Tibial nerve (tissue), 4 donors: ENCODE measurements at regions not wholly inside any gene's neighbourhood (a gene's known extent, or its start where the extent isn't known, plus 50 kb on each side); places are given as distances from the start of the nearest gene placed in this dataset.

ENCODE experiments used
- DNase-seq, 2 donors: peaks; one replicate each; pipeline ENCODE4 v3.0.0-alpha.2; 2019; ENCODE audit warnings: low spot score in 2 of 2
- H3K27ac ChIP-seq, 4 donors: fragments of 200-600 bp; sonication (generic) in 3 of 4; one replicate each; pipeline ENCODE4 v1.5.1; 2017 to 2019; ENCODE audit warnings: mild to moderate bottlenecking in 1 of 4
- H3K27me3 ChIP-seq, 2 donors: fragments of 200-600 bp; sonication (generic) in 1 of 2; one replicate each; pipeline versions ENCODE4 v1.5.1 to v1.6.0; 2017 to 2019
- H3K36me3 ChIP-seq, 3 donors: fragments of 200-600 bp; sonication (generic); one replicate each; pipeline ENCODE4 v1.5.1; 2018 to 2019
- H3K4me1 ChIP-seq, 4 donors: fragments of 200-600 bp; sonication (generic) in 3 of 4; one replicate each; pipeline ENCODE4 v1.5.1; 2017 to 2019
- H3K4me3 ChIP-seq, 4 donors: fragments of 200-600 bp; sonication (generic) in 3 of 4; one replicate each; pipeline ENCODE4 v1.5.1; 2017 to 2019; ENCODE audit warnings: mild to moderate bottlenecking in 1 of 4, moderate library complexity in 1 of 4
- H3K9me3 ChIP-seq, 4 donors: fragments of 200-600 bp; sonication (generic) in 3 of 4; one replicate each; pipeline ENCODE4 v1.5.1; 2017 to 2019
- EP300 ChIP-seq, 2 donors: sonication (generic); formaldehyde crosslinking; IDR thresholded peaks; one replicate each; pipeline ENCODE4 v1.6.1; 2017; ENCODE audit warnings: antibody characterized with exemption in 2 of 2, mild to moderate bottlenecking in 1 of 2
- POLR2A ChIP-seq, 2 donors: fragments of 450-650 bp; IDR thresholded peaks; one replicate each; pipeline ENCODE4 v1.6.1; 2017; ENCODE audit warnings: antibody characterized with exemption in 2 of 2, mild to moderate bottlenecking in 2 of 2, moderate library complexity in 2 of 2
- WGBS, 2 donors: methylation state at CpG; one replicate each; pipeline ENCODE4 v1.1.5; 2018; 5-methylcytosine and 5-hydroxymethylcytosine counted together
- TF ChIP-seq, protein P1 (sequence below), 5 experiments: fragments of 200-600 bp in 3 of 5; fragments of 450-650 bp in 2 of 5; sonication (generic) in 3 of 5; IDR thresholded peaks; one replicate each; pipeline ENCODE4 v1.5.1; 2016 to 2019; ENCODE audit warnings: antibody characterized with exemption in 5 of 5, mild to moderate bottlenecking in 3 of 5, moderate library complexity in 2 of 5

DNA sequence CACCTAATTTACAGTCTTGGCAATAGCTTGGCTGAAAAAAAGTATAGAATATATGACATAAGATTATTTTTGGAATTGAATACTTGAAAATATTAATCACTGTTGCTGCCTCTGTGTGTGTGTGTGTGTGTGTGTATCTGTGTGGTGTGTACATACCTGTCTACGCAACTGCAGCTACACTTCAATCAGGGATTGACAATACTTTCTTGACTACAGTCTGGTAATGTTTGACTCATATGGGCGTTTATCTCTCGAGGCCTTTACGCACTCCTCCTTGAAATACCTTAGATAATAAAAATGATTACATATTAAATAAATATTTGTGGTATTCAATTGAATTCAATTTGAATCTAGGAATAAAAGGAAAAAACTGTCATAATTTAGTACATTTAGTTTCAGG lies 565.2 kb downstream of the PCDH18 start:
- no peaks in the 10 kb centered on the region for H3K27me3 ChIP-seq
- no peak for DNase-seq
- TF ChIP-seq POLR2A (IDR thresholded peaks at IDR 0.05): no peak
- no peak for TF ChIP-seq EP300 (IDR thresholded peaks at IDR 0.05)
- TF ChIP-seq, protein P1, sequence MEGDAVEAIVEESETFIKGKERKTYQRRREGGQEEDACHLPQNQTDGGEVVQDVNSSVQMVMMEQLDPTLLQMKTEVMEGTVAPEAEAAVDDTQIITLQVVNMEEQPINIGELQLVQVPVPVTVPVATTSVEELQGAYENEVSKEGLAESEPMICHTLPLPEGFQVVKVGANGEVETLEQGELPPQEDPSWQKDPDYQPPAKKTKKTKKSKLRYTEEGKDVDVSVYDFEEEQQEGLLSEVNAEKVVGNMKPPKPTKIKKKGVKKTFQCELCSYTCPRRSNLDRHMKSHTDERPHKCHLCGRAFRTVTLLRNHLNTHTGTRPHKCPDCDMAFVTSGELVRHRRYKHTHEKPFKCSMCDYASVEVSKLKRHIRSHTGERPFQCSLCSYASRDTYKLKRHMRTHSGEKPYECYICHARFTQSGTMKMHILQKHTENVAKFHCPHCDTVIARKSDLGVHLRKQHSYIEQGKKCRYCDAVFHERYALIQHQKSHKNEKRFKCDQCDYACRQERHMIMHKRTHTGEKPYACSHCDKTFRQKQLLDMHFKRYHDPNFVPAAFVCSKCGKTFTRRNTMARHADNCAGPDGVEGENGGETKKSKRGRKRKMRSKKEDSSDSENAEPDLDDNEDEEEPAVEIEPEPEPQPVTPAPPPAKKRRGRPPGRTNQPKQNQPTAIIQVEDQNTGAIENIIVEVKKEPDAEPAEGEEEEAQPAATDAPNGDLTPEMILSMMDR (IDR thresholded peaks at IDR 0.05): no peak
- H3K9me3 ChIP-seq: no peaks in the 10 kb centered on the region
- no peaks in the 10 kb centered on the region for H3K4me1 ChIP-seq
- no peak overlapping the region for H3K27ac ChIP-seq
- H3K4me3 ChIP-seq: no peak overlapping the region
- no peaks in the 10 kb centered on the region for H3K36me3 ChIP-seq
- WGBS, 2 donors: 92 to 96% methylated on average over 4 of the region's 4 CpGs

DNA sequence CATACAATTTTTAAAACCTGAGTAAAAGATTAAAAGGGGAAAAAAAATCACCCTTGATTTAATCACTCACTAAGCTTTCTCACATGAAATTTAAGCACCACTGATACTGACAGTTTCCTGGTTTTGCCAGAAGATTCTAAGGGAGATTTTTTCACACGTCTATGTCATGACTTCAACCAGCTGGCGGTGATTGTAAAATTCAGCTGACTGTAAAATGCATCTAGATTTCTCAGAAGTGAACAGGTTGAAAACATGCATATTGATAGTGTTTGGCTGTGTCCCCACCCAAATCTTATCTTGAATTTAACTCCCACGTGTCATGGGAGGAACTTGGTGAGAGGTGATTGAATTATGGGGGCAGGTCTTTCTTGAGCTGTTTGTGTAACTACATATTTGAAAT lies 566.8 kb downstream of the PCDH18 start:
- Histone ChIP-seq H3K36me3 (no peaks in the 10 kb centered on the region), H3K9me3 (no peaks in the 10 kb centered on the region), H3K27ac (no peak overlapping the region), H3K4me3 (no peak overlapping the region), H3K4me1 (no peaks in the 10 kb centered on the region), H3K27me3 (no peaks in the 10 kb centered on the region)
- WGBS, 2 donors: 74 to 88% methylated on average over 3 of the region's 3 CpGs
- TF ChIP-seq, protein P1 (IDR thresholded peaks at IDR 0.05): no peak
- TF ChIP-seq EP300 (IDR thresholded peaks at IDR 0.05) (no peak), POLR2A (IDR thresholded peaks at IDR 0.05) (no peak)
- no peak for DNase-seq

DNA sequence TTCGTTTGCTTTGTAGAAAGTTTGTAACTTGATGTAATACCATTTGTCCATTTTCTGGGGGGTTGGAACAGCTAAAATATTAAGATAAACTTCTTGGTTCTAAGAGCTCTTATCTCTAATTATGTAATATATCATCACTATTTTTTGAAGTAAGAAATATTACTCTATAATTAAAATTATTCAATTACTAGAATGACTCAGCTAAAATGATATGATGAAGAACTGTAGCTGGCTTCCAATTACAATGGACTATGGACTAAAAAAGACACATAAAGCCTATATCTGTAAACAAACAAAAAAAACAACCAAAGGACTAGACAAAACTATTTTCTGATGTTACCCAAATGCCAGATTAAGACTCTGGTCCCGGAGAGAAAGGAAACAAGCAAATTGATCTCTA lies 569.4 kb downstream of the PCDH18 start:
- H3K36me3 ChIP-seq: no peaks in the 10 kb centered on the region
- no peaks in the 10 kb centered on the region for H3K4me1 ChIP-seq
- no peak overlapping the region for H3K27ac ChIP-seq
- TF ChIP-seq POLR2A (IDR thresholded peaks at IDR 0.05) (no peak), EP300 (IDR thresholded peaks at IDR 0.05) (no peak)
- TF ChIP-seq, protein P1 (IDR thresholded peaks at IDR 0.05): no peak
- no peaks in the 10 kb centered on the region for H3K9me3 ChIP-seq
- no peak overlapping the region for H3K4me3 ChIP-seq
- WGBS, 2 donors: 79 to 80% methylated on average over 2 of the region's 2 CpGs
- no peaks in the 10 kb centered on the region for H3K27me3 ChIP-seq
- DNase-seq: no peak

DNA sequence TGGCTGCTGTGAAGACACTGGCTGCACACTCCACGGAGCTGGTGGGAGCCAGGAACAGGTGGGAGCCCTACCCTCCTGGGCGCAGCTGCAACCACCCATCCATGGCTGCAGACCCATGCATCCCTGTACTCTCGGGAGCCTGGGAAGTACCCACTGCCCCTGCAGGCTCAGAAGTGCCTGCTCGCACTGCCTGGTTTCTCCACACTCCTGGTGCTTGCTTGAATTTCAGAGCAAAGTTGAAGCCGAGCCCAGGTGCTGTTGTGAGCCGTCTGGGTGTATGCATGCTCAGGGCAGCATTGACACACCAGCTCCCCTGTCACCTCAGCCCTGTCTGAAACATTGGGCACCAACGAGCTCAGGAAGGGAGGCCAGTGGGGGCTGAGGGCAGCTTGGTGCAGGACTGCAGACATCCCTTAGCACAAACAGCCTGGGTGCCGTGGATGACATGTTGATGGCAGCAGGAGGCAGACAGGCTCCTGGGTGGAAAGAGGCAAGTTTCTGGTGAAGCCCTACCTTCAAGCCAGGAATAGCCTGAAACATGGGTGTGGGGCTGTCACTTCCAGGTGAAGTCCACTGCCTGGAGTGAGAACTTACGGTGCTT lies 585.9 kb downstream of the PCDH18 start:
- no peak for TF ChIP-seq POLR2A (IDR thresholded peaks at IDR 0.05)
- TF ChIP-seq EP300 (IDR thresholded peaks at IDR 0.05): no peak
- TF ChIP-seq, protein P1 (IDR thresholded peaks at IDR 0.05): no peak
- 86 to 95% methylated on average over 8 to 9 of the region's 9 CpGs for WGBS, 2 donors
- Histone ChIP-seq H3K36me3 (no peaks in the 10 kb centered on the region), H3K4me3 (no peak overlapping the region), H3K9me3 (no peaks in the 10 kb centered on the region), H3K4me1 (no peaks in the 10 kb centered on the region), H3K27ac (no peak overlapping the region), H3K27me3 (no peaks in the 10 kb centered on the region)
- no peak for DNase-seq

DNA sequence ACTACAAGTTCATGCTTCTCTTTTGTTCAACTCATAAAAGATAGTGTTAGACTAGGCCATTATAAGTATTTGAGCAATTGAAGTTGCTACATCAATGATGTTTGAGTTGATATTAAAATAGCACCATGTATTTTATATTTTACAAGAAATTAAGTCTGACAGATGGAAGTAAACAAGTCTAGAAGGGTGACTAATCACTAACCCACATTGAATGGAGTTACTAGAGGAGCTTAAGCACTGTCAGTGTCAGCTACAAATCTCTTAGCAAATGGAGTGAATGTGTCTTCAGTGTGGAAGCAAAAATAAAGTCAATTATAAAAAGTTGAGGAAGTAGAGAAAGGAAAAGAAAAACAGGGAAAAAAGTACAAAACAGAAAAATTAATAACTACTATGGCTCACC lies 592.5 kb downstream of the PCDH18 start:
- H3K4me1 ChIP-seq: no peaks in the 10 kb centered on the region
- H3K36me3 ChIP-seq: no peaks in the 10 kb centered on the region
- TF ChIP-seq POLR2A (IDR thresholded peaks at IDR 0.05): no peak
- TF ChIP-seq EP300 (IDR thresholded peaks at IDR 0.05): no peak
- TF ChIP-seq, protein P1 (IDR thresholded peaks at IDR 0.05): no peak
- no peaks in the 10 kb centered on the region for H3K27me3 ChIP-seq
- H3K27ac ChIP-seq: no peak overlapping the region
- no peaks in the 10 kb centered on the region for H3K9me3 ChIP-seq
- no peak for DNase-seq
- no peak overlapping the region for H3K4me3 ChIP-seq
